Stimulated activated CD4-positive, alpha-beta T cell treated with anti-CD3 and anti-CD28 coated beads, Interleukin-4, amount 100 ng/mL, for 1 hour (primary cell): ENCODE measurements at regions not wholly inside any gene's neighbourhood (a gene's known extent, or its start where the extent isn't known, plus 50 kb on each side); places are given as distances from the start of the nearest gene placed in this dataset.

Experiments used
- DNase-seq: peaks from one replicate; pipeline ENCODE4 v3.0.0-alpha.2; 2020

- no peak for DNase-seq
These were observed 255.7 kb upstream of the FMN2 start for GRCh38 chr1:239835946-239836440.

- DNase-seq: no peak
These were observed 251.3 kb upstream of the FMN2 start for GRCh38 chr1:239840336-239840735.

GRCh38 chr1:239840790-239841189, 250.9 kb upstream of the FMN2 start:
- no peak for DNase-seq

- DNase-seq: no peak
These were observed 250.1 kb upstream of the FMN2 start for GRCh38 chr1:239841631-239842030.

GRCh38 chr1:239843541-239843940, 248.1 kb upstream of the FMN2 start:
- no peak for DNase-seq

- no peak for DNase-seq
These were observed 246.8 kb upstream of the FMN2 start for GRCh38 chr1:239844833-239845232.

- no peak for DNase-seq
These were observed 236.8 kb upstream of the FMN2 start for GRCh38 chr1:239854922-239855321.

GRCh38 chr1:239856067-239856466, 235.6 kb upstream of the FMN2 start:
- DNase-seq: no peak

- no peak for DNase-seq
These were observed 234.8 kb upstream of the FMN2 start for GRCh38 chr1:239856924-239857323.

GRCh38 chr1:239858057-239858456, 233.6 kb upstream of the FMN2 start:
- DNase-seq: no peak

- DNase-seq: no peak
These were observed 233.2 kb upstream of the FMN2 start for GRCh38 chr1:239858529-239858928.

- no peak for DNase-seq
These were observed 229.7 kb upstream of the FMN2 start for GRCh38 chr1:239861985-239862384.

- no peak for DNase-seq
These were observed 223.4 kb upstream of the FMN2 start for GRCh38 chr1:239868058-239868832.

GRCh38 chr1:239870194-239870593, 221.5 kb upstream of the FMN2 start:
- DNase-seq: no peak

GRCh38 chr1:239872626-239873025, 219.1 kb upstream of the FMN2 start:
- no peak for DNase-seq

GRCh38 chr1:239874831-239875230, 216.9 kb upstream of the FMN2 start:
- DNase-seq: no peak

- DNase-seq: no peak
These were observed 212.1 kb upstream of the FMN2 start for GRCh38 chr1:239879321-239880170.

- no peak for DNase-seq
These were observed 208.7 kb upstream of the FMN2 start for GRCh38 chr1:239882967-239883366.

- no peak for DNase-seq
These were observed 206.9 kb upstream of the FMN2 start for GRCh38 chr1:239884796-239885195.

GRCh38 chr1:239886266-239886665, 205.4 kb upstream of the FMN2 start:
- DNase-seq: no peak

GRCh38 chr1:239888639-239889038, 203.0 kb upstream of the FMN2 start:
- no peak for DNase-seq

- no peak for DNase-seq
These were observed 199.9 kb upstream of the FMN2 start for GRCh38 chr1:239891621-239892358.

- no peak for DNase-seq
These were observed 199.1 kb upstream of the FMN2 start for GRCh38 chr1:239892602-239893001.
